ENCODE measurements at regions not wholly inside any gene's neighbourhood (a gene's known extent, or its start where the extent isn't known, plus 50 kb on each side); places are given as distances from the start of the nearest gene placed in this dataset.

- no peak for DNase-seq (ENCODE audit: low read depth, low spot score)
- H3K27ac ChIP-seq = no peak overlapping the region
Measured at GRCh38 chr10:129277084-129277483, 190.0 kb upstream of the MGMT start.

GRCh38 chr10:129277841-129278240 lies 189.2 kb upstream of the MGMT start:
- no peak overlapping the region for H3K27ac ChIP-seq
- no peak for DNase-seq (ENCODE audit: low read depth, low spot score)

GRCh38 chr10:129278686-129279085 lies 188.4 kb upstream of the MGMT start:
- no peak overlapping the region for H3K27ac ChIP-seq
- DNase-seq (ENCODE audit: low read depth, low spot score) = no peak

- H3K27ac ChIP-seq = no peak overlapping the region
- DNase-seq (ENCODE audit: low read depth, low spot score) = no peak
Measured at GRCh38 chr10:129279446-129280154, 187.4 kb upstream of the MGMT start.

DNA sequence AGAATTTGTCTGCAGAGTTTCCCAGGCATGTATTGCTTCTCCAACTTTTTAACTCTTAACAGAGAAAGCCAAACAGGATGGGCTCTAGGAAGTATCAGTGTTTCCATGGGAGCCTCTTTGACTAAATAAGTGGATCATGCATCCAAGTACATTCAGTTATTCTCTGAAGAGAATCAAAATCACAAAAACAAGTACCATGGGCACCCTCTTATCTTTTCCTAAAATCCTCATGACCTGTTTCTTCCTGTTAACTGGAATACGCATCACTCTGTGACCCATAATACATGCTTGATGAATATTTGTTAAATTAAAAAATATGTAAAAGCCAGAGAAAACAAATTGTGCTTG lies 186.9 kb upstream of the MGMT start:
- DNase-seq (ENCODE audit: low read depth, low spot score) = no peak
- no peak overlapping the region for H3K27ac ChIP-seq

- DNase-seq (ENCODE audit: low read depth, low spot score) = no peak
- no peak overlapping the region for H3K27ac ChIP-seq
Measured at GRCh38 chr10:129280908-129281586, 186.0 kb upstream of the MGMT start.

DNA sequence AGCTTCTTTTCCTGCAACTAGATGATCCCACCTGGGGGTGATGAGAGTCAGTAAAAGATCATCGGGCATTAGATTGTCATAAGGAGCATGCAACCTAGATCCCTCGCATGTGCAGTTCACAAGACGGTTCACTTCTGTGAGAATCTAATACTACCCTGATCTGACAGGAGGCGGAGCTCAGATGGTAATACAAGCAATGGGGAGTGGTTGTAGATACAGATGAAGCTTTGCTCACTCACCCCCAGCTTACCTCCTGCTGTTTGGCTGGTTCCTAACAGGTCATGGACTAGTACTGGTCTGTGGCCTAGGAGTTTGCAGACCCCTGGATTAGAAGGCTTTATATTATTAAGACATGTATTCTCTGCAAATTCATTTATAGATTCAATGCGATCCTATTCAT lies 181.6 kb upstream of the MGMT start:
- no peak overlapping the region for H3K27ac ChIP-seq
- no peak for DNase-seq (ENCODE audit: low read depth, low spot score)

GRCh38 chr10:129288999-129289584 lies 177.9 kb upstream of the MGMT start:
- H3K27ac ChIP-seq = no peak overlapping the region
- no peak for DNase-seq (ENCODE audit: low read depth, low spot score)

DNA sequence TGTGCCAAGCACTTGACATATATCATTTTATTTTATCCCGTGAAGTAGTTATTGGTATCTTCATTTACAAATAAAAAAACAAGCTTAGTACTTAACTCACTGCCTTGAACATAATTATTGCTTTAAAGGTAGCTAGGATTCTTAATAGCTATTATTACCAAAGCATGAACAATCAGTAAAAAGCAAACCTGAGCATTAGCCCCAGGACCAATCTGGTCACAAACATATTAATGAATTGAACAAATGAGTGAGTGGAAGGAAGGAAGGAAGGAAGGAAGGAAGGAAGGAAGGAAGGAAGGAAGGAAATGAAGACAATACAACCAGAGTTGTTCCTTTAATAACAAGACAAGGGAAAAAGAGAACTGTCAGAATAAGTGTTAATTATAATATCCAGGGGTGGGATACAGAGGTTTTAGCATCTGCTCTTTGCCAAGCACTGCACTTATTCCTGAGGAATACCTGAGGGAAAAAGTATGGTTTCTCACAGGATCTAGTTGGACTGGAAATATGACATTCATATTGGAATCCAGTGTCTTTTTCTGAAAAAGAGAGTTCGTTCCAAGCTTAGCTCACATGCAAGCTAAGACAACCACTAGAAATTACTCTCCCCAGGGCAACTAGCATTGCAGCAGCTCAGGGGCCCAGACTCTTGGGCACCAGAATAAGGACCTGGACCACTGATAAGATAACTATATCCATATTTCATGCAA lies 172.9 kb upstream of the MGMT start:
- no peak overlapping the region for H3K27ac ChIP-seq
- DNase-seq (ENCODE audit: low read depth, low spot score) = no peak

- no peak overlapping the region for H3K27ac ChIP-seq
Measured at GRCh38 chr10:129294944-129295343, 172.1 kb upstream of the MGMT start.

GRCh38 chr10:129305046-129305445 lies 162.0 kb upstream of the MGMT start:
- no peak for DNase-seq (ENCODE audit: low read depth, low spot score)
- H3K27ac ChIP-seq = peak overlapping the region; percentile 44

More at GRCh38 chr10:129294944-129295343, 172.1 kb upstream of the MGMT start:
- no peak for DNase-seq (ENCODE audit: low read depth, low spot score)

DNA sequence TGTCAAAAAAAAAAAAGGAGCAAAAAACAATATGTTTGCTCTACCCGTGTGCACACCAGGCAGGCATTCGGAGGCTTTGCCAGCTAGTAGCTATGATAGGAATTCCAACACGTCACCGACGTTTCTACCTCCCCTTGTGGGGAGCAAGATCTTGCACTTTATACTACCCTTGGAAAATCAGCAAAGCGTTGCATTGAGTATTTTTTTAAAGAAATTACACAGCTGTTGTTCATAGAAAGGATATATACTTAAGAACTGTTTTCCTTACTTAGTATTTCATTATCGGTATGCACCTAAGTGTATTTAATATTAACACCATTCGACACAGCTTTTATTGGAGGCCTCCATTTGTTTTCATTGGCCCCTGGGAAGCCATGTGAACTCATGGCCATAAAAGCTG lies 159.9 kb upstream of the MGMT start:
- no peak overlapping the region for H3K27ac ChIP-seq
- DNase-seq (ENCODE audit: low read depth, low spot score) = no peak

DNA sequence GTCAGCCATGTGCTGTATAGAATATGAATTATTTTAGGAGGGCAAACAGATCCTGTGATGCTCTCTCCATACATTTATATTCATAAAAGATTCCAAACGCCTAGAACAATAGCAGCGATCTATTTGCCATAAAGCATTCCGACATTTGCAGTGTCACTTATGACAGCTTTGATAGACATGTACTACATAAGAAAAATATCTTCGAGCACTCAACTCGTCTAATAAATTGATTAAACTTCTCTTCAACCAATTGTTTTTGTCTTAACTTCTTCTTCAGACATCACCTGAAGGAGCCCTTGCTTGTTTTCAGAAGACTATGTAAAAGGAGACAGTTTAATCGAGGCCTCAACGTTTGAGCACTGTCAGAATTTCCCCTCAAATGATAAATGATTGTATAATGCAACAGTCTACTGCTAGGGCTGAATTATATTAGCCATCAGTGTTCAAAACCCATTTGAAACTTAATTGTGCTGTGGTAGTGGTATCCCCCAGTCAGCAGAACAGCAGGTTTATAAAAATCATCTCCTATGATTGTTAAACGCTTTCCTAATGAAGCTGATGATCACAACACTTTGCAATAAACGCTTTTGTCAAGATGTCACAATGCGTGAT lies 158.0 kb upstream of the MGMT start:
- no peak for DNase-seq (ENCODE audit: low read depth, low spot score)
- H3K27ac ChIP-seq = no peak overlapping the region

DNA sequence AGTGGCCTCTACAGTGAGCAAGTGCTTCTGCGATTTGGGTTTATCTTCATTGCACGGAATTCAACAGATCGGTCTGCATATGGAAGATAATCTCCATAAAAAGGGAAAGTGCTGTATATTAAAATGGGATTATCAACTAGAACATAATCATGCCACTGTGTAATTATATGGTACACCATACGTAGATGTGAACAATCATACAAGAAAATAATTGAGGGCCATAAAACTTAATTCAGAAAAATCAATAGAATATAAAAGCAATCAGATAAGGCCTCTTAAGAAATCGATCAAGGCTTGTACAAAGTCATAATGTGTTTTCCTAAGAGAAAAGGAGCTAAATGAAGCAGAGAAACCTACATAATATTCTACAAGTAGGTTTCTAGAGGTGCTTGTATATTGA lies 157.5 kb upstream of the MGMT start:
- no peak for DNase-seq (ENCODE audit: low read depth, low spot score)
- H3K27ac ChIP-seq = no peak overlapping the region

DNA sequence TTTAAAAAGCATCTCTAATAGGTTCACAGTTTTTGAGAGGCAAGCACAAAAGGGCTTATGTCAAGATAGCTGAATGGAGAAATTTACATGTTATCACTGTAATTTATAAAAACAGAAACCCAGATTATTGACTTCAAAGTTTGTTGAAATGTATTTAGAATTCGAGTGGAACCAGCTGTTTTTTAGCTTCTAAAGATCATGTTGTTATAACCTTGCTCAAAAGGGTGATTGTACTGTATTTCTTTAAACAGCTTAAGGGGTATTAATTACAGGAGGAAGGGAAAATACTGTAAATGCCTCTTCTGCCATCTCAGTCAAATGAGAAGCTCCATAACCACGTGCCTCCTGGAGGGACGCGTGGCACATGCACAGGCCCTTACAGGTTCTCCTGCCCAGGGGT lies 156.2 kb upstream of the MGMT start:
- no peak for DNase-seq (ENCODE audit: low read depth, low spot score)
- H3K27ac ChIP-seq = no peak overlapping the region

DNA sequence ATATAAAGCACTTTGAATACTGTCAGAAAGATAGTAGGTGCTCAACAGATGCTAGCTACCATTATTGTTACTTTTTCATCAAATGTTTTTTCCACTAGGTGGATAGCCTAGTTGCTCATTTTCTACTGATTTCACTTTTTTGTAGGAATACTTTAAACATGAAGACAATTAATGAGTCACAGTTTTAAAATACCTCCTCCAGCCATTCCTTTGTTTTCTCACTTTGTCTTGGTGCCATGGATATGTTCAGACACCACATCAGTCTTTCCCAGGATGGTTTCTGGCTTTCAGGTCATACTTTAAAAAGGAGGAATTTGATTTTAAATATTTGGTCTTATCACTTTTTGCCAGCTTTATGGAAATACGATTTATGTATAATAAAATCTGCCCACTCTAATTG lies 147.1 kb upstream of the MGMT start:
- H3K27ac ChIP-seq = peak overlapping the region; percentile 33
- DNase-seq (ENCODE audit: low read depth, low spot score) = no peak

DNA sequence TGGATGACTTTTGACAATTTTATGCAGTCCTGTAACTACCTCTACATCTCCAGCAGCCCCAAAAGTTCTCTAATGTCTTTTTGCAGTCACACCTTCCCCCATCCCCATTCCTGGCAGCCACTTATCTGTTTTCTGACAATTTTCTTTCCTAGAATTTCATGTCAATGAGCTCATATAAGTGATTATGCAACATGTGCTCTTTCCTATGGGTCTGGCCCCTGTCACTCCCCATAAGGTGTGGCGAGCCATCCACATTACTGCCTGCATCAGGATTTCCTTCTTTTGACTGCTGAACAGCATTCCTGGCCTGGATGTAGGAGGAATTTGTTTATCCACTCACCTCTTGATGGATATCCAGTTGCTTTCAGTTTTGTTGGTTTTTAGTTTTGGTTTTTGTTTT lies 146.7 kb upstream of the MGMT start:
- no peak for DNase-seq (ENCODE audit: low read depth, low spot score)
- H3K27ac ChIP-seq = peak overlapping the region; percentile 33

- H3K27ac ChIP-seq = no peak overlapping the region
- no peak for DNase-seq (ENCODE audit: low read depth, low spot score)
Measured at GRCh38 chr10:129321727-129322126, 145.3 kb upstream of the MGMT start.

GRCh38 chr10:129322933-129323820 lies 143.9 kb upstream of the MGMT start:
- no peak for DNase-seq (ENCODE audit: low read depth, low spot score)
- H3K27ac ChIP-seq = no peak overlapping the region

DNA sequence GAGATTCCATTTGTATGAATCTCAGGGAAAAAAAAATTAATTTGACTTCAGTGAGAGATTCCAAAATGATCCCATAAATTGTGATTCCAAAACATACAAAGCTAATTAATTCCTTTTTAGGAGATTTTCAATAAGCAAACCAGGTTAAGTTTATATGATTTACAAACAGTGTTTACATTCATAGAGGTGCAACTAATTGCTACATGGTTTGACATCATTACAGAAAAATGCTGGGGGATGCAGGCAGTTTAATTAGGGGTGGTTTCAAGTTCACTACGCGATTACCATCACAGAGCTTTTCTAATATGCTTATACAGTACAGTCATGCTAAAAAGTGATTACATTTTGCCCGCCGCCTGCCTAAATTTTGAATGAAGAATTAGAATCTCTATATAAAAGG lies 143.2 kb upstream of the MGMT start:
- H3K27ac ChIP-seq = no peak overlapping the region
- DNase-seq (ENCODE audit: low read depth, low spot score) = no peak
